Omental fat pad (tissue), 3 donors: ENCODE measurements at regions not wholly inside any gene's neighbourhood (a gene's known extent, or its start where the extent isn't known, plus 50 kb on each side); places are given as distances from the start of the nearest gene placed in this dataset.

Experiments
- ATAC-seq: fragments of 150-250 bp; one replicate; pipeline ENCODE4 v1.9.1; 2016; ENCODE audit warnings: mild to moderate bottlenecking, moderate library complexity; ENCODE audit not compliant: low FRiP score
- DNase-seq: peaks from one replicate; pipeline ENCODE4 v3.0.0-alpha.2; 2019; ENCODE audit warnings: low spot score
- TF ChIP-seq, protein P1 (sequence below), 3 donors: fragments of 450-650 bp; IDR thresholded peaks; one replicate each; pipeline ENCODE4 v1.5.1; 2016 to 2017; ENCODE audit warnings: antibody characterized with exemption in 3 of 3, mild to moderate bottlenecking in 3 of 3, moderate library complexity in 2 of 3

DNA sequence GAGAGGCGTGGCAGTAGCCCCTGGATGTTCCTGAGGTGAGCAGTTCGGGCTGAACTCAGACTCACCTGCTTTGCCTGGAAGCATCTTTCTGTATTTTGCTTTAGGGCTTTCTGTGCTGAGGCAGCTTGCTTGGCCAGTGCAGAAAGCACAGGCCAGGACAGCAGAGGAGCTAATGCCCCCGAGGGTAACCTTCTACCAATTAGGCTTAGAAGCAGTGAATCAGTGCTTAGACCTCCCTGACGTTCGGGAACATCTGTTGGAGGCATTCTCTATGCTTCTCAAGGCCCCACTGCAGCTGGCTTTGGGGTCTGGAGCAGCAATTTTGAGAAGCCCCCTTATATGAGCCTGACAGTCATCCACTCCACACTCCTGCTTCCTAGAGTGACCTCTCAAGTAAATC is 350.7 kb upstream of the PROK2 start:
- no peak for ATAC-seq
- DNase-seq = no peak
- TF ChIP-seq, protein P1, sequence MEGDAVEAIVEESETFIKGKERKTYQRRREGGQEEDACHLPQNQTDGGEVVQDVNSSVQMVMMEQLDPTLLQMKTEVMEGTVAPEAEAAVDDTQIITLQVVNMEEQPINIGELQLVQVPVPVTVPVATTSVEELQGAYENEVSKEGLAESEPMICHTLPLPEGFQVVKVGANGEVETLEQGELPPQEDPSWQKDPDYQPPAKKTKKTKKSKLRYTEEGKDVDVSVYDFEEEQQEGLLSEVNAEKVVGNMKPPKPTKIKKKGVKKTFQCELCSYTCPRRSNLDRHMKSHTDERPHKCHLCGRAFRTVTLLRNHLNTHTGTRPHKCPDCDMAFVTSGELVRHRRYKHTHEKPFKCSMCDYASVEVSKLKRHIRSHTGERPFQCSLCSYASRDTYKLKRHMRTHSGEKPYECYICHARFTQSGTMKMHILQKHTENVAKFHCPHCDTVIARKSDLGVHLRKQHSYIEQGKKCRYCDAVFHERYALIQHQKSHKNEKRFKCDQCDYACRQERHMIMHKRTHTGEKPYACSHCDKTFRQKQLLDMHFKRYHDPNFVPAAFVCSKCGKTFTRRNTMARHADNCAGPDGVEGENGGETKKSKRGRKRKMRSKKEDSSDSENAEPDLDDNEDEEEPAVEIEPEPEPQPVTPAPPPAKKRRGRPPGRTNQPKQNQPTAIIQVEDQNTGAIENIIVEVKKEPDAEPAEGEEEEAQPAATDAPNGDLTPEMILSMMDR (IDR thresholded peaks at IDR 0.05) = no peak

GRCh38 chr3:72134989-72135451 is 350.1 kb upstream of the PROK2 start:
- DNase-seq (no peak), ATAC-seq (no peak)
- TF ChIP-seq, protein P1 (IDR thresholded peaks at IDR 0.05) = no peak

DNA sequence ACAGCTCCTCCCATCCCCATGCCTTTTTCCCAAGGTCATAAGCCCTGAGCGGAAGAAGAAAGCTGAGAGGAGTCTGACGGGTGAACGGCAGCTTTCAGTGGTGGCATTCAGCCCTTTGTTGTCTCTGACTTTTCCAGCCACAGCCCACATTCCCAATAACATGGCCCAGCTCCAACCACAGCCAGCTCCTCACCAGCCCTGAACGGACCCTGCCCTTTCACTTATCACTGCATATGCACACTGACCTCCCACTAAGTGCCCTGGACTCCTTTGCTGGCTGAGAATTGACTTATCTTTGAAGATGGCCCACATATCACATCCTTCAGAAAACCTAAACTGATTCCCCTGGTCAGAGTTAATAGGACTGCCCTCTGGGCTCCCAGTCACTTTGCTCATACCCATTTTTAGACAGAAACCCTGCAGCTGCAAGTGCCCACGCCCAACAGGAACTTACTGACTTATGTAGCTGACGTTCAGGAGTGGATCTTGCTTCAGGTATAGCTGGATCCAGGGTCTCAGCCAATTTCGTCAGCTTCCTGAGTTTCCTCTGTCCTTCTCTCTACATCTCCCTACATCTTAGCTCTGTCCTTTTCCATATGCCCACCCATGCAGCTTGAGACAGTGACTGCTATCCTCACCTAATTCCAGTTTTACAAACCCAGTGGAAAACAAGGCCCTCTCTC is 348.5 kb upstream of the PROK2 start:
- TF ChIP-seq, protein P1 (IDR thresholded peaks at IDR 0.05) = no peak
- DNase-seq (no peak), ATAC-seq (no peak)

- ATAC-seq (no peak), DNase-seq (no peak)
- TF ChIP-seq, protein P1 (IDR thresholded peaks at IDR 0.05) = no peak
These were observed 347.0 kb upstream of the PROK2 start for GRCh38 chr3:72131899-72132298.

DNA sequence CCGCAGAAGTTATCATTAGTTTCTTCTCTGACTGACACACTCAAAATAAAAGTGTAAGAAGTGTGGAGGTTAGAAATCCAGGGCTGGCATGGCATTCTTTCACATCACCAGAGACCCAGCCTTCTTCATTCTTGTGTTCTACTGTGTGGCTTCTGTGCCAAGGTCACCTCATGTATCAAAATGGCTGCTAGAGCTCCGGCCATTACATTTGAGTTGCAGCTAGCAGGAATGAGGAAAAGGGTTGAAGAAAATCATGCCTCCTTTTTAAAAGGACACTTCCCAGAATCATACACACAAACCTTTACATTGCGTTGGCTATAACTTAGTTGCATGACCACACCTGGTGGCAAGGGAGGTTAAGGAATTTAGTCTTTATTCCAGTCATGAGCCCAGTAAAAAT is 345.6 kb upstream of the PROK2 start:
- TF ChIP-seq, protein P1 (IDR thresholded peaks at IDR 0.05) = no peak
- DNase-seq = no peak
- no peak for ATAC-seq

DNA sequence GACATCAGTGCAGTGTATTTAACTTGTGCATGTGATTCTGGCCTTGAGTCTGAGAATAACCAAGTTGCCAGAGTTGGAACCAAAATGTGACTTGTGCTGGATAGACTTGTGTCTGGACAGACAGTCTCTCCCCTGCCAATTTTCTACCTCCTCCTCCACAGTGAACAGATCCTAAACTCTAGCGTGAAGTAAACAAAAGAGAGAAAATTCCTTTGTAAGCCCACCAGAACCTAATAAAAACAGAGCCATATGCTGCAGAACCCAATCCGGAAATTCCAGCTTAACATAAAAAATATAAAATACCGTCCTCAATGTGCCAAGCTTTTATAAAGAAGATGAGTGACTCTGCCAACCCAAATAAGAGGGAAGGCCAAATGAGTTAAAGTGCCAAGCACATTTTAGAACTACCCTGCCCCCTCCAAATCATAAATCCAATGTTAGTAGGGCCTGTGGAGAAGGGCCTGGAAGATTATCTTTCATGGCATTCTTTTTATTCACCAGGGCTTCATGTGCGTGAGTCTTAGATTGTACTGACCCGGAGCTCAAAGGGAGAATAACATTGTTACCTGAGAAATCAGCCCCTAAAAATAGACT is 344.6 kb upstream of the PROK2 start:
- DNase-seq (no peak), ATAC-seq (no peak)
- TF ChIP-seq, protein P1 (IDR thresholded peaks at IDR 0.05) = no peak

- DNase-seq = no peak
- TF ChIP-seq, protein P1 (IDR thresholded peaks at IDR 0.05) = no peak
- ATAC-seq = no peak
These were observed 344.0 kb upstream of the PROK2 start for GRCh38 chr3:72128921-72129320.
